ENCODE measurements at regions not wholly inside any gene's neighbourhood (a gene's known extent, or its start where the extent isn't known, plus 50 kb on each side); places are given as distances from the start of the nearest gene placed in this dataset.

DNA sequence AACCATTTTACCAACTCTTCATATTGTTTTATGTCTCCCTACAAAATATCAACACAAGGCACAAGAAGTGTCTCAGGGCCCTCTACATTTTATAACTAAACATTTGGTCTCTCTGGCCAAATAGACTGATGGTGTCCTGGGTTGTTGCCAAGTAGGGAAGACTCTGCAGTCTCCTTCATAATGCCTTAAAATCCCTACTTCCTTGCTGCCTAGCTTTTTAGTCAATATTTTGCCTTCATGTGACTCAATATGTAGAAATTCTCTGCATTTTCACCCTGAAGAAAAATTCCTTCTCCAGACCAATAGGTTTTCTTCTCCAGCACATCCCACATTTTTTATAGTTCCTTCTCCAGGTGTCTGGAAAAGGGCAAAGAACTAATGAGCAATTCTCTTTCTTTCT lies 72.6 kb upstream of the IPO9 start:
- TF ChIP-seq, protein P1, sequence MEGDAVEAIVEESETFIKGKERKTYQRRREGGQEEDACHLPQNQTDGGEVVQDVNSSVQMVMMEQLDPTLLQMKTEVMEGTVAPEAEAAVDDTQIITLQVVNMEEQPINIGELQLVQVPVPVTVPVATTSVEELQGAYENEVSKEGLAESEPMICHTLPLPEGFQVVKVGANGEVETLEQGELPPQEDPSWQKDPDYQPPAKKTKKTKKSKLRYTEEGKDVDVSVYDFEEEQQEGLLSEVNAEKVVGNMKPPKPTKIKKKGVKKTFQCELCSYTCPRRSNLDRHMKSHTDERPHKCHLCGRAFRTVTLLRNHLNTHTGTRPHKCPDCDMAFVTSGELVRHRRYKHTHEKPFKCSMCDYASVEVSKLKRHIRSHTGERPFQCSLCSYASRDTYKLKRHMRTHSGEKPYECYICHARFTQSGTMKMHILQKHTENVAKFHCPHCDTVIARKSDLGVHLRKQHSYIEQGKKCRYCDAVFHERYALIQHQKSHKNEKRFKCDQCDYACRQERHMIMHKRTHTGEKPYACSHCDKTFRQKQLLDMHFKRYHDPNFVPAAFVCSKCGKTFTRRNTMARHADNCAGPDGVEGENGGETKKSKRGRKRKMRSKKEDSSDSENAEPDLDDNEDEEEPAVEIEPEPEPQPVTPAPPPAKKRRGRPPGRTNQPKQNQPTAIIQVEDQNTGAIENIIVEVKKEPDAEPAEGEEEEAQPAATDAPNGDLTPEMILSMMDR (IDR thresholded peaks at IDR 0.05): no peak
- TF ChIP-seq TCF7L2 (IDR thresholded peaks at IDR 0.05; ENCODE audit: low read depth, low read length) (no peak), SIN3A (IDR thresholded peaks at IDR 0.05; ENCODE audit: borderline replicate concordance, insufficient read depth, low read depth, low read length) (no peak), POLR2AphosphoS5 (IDR thresholded peaks at IDR 0.05; ENCODE audit: low read depth, low read length) (no peak)
- TF ChIP-seq, protein P2, sequence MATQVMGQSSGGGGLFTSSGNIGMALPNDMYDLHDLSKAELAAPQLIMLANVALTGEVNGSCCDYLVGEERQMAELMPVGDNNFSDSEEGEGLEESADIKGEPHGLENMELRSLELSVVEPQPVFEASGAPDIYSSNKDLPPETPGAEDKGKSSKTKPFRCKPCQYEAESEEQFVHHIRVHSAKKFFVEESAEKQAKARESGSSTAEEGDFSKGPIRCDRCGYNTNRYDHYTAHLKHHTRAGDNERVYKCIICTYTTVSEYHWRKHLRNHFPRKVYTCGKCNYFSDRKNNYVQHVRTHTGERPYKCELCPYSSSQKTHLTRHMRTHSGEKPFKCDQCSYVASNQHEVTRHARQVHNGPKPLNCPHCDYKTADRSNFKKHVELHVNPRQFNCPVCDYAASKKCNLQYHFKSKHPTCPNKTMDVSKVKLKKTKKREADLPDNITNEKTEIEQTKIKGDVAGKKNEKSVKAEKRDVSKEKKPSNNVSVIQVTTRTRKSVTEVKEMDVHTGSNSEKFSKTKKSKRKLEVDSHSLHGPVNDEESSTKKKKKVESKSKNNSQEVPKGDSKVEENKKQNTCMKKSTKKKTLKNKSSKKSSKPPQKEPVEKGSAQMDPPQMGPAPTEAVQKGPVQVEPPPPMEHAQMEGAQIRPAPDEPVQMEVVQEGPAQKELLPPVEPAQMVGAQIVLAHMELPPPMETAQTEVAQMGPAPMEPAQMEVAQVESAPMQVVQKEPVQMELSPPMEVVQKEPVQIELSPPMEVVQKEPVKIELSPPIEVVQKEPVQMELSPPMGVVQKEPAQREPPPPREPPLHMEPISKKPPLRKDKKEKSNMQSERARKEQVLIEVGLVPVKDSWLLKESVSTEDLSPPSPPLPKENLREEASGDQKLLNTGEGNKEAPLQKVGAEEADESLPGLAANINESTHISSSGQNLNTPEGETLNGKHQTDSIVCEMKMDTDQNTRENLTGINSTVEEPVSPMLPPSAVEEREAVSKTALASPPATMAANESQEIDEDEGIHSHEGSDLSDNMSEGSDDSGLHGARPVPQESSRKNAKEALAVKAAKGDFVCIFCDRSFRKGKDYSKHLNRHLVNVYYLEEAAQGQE (IDR thresholded peaks at IDR 0.05; ENCODE audit: insufficient read depth in 1 of 2, low read depth in 2 of 2, low read length in 1 of 2): no peak
